ENCODE measurements at regions not wholly inside any gene's neighbourhood (a gene's known extent, or its start where the extent isn't known, plus 50 kb on each side); places are given as distances from the start of the nearest gene placed in this dataset.
"Not testable (repeated sequence)": the region's sequence is repeated elsewhere in the genome, so short reads cannot be mapped to it uniquely, and the experiment has no call there.

DNA sequence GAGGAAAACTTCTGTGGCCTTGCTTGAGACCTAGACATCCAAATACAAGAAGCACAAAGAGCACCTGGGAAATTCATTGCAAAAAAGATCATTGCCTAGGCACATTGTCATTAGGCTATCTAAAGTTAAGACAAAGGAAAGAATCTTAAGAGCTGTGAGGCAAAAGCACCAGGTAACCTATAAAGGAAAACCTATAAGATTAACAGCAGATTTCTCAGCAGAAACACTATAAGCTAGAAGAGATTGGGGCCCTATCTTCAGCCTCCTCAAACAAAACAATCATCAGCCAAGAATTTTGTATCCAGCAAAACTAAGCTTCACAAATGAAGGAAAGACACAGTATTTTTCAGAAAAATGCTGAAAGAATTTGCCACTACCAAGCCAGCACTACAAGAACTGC, 1003.3 kb downstream of the XPNPEP1 start:
- TF ChIP-seq, protein P1, sequence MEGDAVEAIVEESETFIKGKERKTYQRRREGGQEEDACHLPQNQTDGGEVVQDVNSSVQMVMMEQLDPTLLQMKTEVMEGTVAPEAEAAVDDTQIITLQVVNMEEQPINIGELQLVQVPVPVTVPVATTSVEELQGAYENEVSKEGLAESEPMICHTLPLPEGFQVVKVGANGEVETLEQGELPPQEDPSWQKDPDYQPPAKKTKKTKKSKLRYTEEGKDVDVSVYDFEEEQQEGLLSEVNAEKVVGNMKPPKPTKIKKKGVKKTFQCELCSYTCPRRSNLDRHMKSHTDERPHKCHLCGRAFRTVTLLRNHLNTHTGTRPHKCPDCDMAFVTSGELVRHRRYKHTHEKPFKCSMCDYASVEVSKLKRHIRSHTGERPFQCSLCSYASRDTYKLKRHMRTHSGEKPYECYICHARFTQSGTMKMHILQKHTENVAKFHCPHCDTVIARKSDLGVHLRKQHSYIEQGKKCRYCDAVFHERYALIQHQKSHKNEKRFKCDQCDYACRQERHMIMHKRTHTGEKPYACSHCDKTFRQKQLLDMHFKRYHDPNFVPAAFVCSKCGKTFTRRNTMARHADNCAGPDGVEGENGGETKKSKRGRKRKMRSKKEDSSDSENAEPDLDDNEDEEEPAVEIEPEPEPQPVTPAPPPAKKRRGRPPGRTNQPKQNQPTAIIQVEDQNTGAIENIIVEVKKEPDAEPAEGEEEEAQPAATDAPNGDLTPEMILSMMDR (conservative IDR thresholded peaks at IDR 0.05; ENCODE audit: low read length): not testable (repeated sequence)
- TF ChIP-seq EZH2phosphoT487 (IDR thresholded peaks at IDR 0.05; ENCODE audit: borderline replicate concordance): not testable (repeated sequence)

All from Loucy (cell line).